DOHH2 (cell line): ENCODE measurements at regions not wholly inside any gene's neighbourhood (a gene's known extent, or its start where the extent isn't known, plus 50 kb on each side); places are given as distances from the start of the nearest gene placed in this dataset.
"Not testable (repeated sequence)": the region's sequence is repeated elsewhere in the genome, so short reads cannot be mapped to it uniquely, and the experiment has no call there.

Experiments used
- CTCF ChIP-seq: fragments of 200-600 bp; sonication (generic); IDR thresholded peaks from one replicate; pipeline ENCODE4 v1.5.1; 2014; ENCODE audit warnings: antibody characterized with exemption, mild to moderate bottlenecking, low read depth, low read length; ENCODE audit not compliant: poor library complexity, severe bottlenecking
- EZH2phosphoT487 ChIP-seq: fragments of 200-600 bp; sonication (generic); IDR thresholded peaks from 2 replicates; pipeline ENCODE4 v1.6.1; 2017; ENCODE audit warnings: borderline replicate concordance, mild to moderate bottlenecking, antibody characterized with exemption, low read length, moderate library complexity, mixed read lengths

GRCh38 chr6:58000233-58000632 lies 682.8 kb downstream of the PRIM2 start:
- TF ChIP-seq CTCF, EZH2phosphoT487: not testable (repeated sequence)
